H1 (cell line): ENCODE measurements at regions not wholly inside any gene's neighbourhood (a gene's known extent, or its start where the extent isn't known, plus 50 kb on each side); places are given as distances from the start of the nearest gene placed in this dataset.

Source experiments
- EP300 ChIP-seq, 2 experiments: IDR thresholded peaks; 1 replicate in 1 of 2; 2 replicates in 1 of 2; pipeline ENCODE4 v1.6.1; 2011 to 2012; ENCODE audit warnings: low read depth in 2 of 2, low read length in 2 of 2, mild to moderate bottlenecking in 2 of 2, borderline replicate concordance in 1 of 2, inconsistent platforms in 1 of 2, moderate library complexity in 1 of 2
- RAD21 ChIP-seq, 2 experiments: IDR thresholded peaks in 1 of 2; conservative IDR thresholded peaks in 1 of 2; 2 replicates each; pipeline ENCODE4 v1.6.1; 2011; ENCODE audit warnings: low read depth in 2 of 2, low read length in 2 of 2, improper control_type of control experiment in 1 of 2, inconsistent platforms in 1 of 2, mild to moderate bottlenecking in 1 of 2, moderate library complexity in 1 of 2
- RNF2 ChIP-seq: fragments of 200-900, 300-1000 bp; sonication (generic); IDR thresholded peaks from 2 replicates; pipeline ENCODE4 v1.7.1; 2016; ENCODE audit warnings: borderline replicate concordance, low read depth, mild to moderate bottlenecking, antibody characterized with exemption, low read length; ENCODE audit not compliant: poor library complexity, severe bottlenecking; ENCODE audit errors: missing control alignments
- SRF ChIP-seq: IDR thresholded peaks from 2 replicates; pipeline ENCODE4 v1.6.1; 2011; ENCODE audit warnings: mild to moderate bottlenecking, low read depth, low read length, moderate library complexity
- TAF7 ChIP-seq: optimal IDR thresholded peaks from 2 replicates; pipeline ENCODE3; 2011; ENCODE audit warnings: low read depth, mild to moderate bottlenecking, inconsistent platforms, low read length, moderate library complexity, borderline replicate concordance
- ZNF274 ChIP-seq: IDR thresholded peaks from 2 replicates; pipeline ENCODE4 v1.7.0; 2012; ENCODE audit warnings: low read length, borderline replicate concordance; ENCODE audit errors: extremely low read depth
- TF ChIP-seq, protein P1 (sequence below): IDR thresholded peaks from 2 replicates; pipeline ENCODE4 v1.6.1; 2012; ENCODE audit warnings: inconsistent platforms
- TF ChIP-seq, protein P2 (sequence below): IDR thresholded peaks from 2 replicates; pipeline ENCODE4 v1.6.1; 2012; ENCODE audit warnings: inconsistent platforms

DNA sequence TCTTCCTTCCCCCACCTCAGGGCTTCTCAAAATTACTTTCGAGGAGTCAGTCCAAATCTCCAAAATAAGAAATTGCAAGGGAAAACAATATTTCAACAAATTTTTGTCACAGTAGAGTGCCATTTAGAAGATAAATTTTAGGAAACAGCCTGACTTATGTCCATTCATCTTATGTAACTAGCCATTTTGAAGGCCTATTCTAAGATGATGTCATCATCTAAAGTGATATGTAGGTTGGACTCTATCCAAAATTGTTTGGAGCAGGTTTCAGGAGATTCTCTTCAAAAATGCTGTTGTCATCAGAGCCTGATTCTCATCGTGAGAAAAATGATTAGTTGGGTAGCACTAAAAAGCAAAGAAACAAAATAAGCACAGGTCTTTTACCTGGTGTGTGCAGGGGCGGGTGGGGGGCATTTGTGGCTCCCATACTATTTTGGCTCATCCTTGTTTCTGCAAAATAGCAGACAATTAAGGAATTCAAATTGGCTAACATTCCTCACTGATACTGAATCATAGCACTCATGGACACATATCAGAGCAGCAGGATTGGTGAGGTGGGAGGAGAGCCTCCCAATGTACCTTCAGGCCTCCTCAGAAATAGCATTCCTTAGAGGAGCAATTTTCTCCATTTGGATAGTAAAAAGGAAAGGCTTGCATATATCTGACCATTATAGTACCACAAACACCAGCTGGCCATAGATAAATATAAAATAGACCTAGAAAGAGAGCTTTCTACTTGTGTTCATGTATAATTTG is 360.9 kb upstream of the NAV3 start (continued):
- no peak for TF ChIP-seq ZNF274
- no peak for TF ChIP-seq RAD21 (IDR thresholded peaks at IDR 0.05 in 1 of 2, conservative IDR thresholded peaks at IDR 0.05 in 1 of 2; ENCODE audit: low read depth in 2 of 2, low read length in 2 of 2)
- TF ChIP-seq TAF7 = no peak
- no peak for TF ChIP-seq RNF2
- TF ChIP-seq SRF = no peak
- TF ChIP-seq, protein P1, sequence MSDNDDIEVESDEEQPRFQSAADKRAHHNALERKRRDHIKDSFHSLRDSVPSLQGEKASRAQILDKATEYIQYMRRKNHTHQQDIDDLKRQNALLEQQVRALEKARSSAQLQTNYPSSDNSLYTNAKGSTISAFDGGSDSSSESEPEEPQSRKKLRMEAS = no peak
- TF ChIP-seq EP300 (IDR thresholded peaks at IDR 0.05; ENCODE audit: borderline replicate concordance in 1 of 2, low read depth in 2 of 2, low read length in 2 of 2) = no peak
- TF ChIP-seq, protein P2, sequence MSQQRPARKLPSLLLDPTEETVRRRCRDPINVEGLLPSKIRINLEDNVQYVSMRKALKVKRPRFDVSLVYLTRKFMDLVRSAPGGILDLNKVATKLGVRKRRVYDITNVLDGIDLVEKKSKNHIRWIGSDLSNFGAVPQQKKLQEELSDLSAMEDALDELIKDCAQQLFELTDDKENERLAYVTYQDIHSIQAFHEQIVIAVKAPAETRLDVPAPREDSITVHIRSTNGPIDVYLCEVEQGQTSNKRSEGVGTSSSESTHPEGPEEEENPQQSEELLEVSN = no peak
